HepG2 (cell line): ENCODE measurements at regions not wholly inside any gene's neighbourhood (a gene's known extent, or its start where the extent isn't known, plus 50 kb on each side); places are given as distances from the start of the nearest gene placed in this dataset.

Experiments
- ATAC-seq: fragments of 200-7000 bp; cut with Tn5 transposase; 3 replicates; pipeline ENCODE4 v1.9.1; 2020; ENCODE audit warnings: mild to moderate bottlenecking, moderate library complexity
- BruUV-seq: library from RNA; stranded (reverse); fragments of 400-500 nt; replicated peaks from 2 replicates; lab custom pipeline; 2021; lab: Mats Ljungman, UMichigan
- CTCF ChIA-PET: fragments of 300-600 bp; formaldehyde crosslinking; extraction: SDS; loops from one replicate; lab custom pipeline; 2021; ENCODE audit warnings: low total read pairs, inconsistent platforms, low intra/inter-chr PET ratio; lab: Yijun Ruan, JAX
- POLR2A ChIA-PET: fragments of 350-600 bp; sonication (Branson Sonifier 250); formaldehyde crosslinking; loops from one replicate; lab custom pipeline; 2020; ENCODE audit warnings: antibody characterized with exemption, inconsistent platforms; lab: Yijun Ruan, JAX
- DNase-seq: peaks from one replicate; pipeline ENCODE4 v3.0.0-alpha.2; 2015; ENCODE audit warnings: low spot score
- FAIRE-seq: peaks from 3 replicates; lab custom pipeline; 2011; peaks lifted over from hg19 to GRCh38; lab: Jason Lieb, UNC
- H2AFZ ChIP-seq: one replicate; pipeline ENCODE4 v1.6.1; 2011; ENCODE audit warnings: low read length, inconsistent platforms
- H3K27ac ChIP-seq: fragments of 300-600 bp; 3 replicates; pipeline ENCODE4 v1.8.0; 2011; ENCODE audit warnings: mixed run types, mild to moderate bottlenecking, mixed read lengths, low read length, inconsistent platforms; ENCODE audit not compliant: insufficient read depth; ENCODE audit errors: extremely low read length
- H3K27me3 ChIP-seq, 2 experiments: fragments of 200-600 bp in 1 of 2; 2 replicates in 1 of 2; 3 replicates in 1 of 2; pipeline versions ENCODE4 v1.6.0 to v1.8.0; 2011; ENCODE audit warnings: low read length in 2 of 2, mild to moderate bottlenecking in 2 of 2, moderate library complexity in 2 of 2, inconsistent platforms in 1 of 2; ENCODE audit not compliant: insufficient read depth in 2 of 2, control insufficient read depth in 1 of 2
- H3K36me3 ChIP-seq, 2 experiments: fragments of 200-600 bp in 1 of 2; replicated peaks in 1 of 2; 2 replicates in 1 of 2; 3 replicates in 1 of 2; pipeline versions ENCODE4 v1.5.1 to v1.8.0; 2011; ENCODE audit warnings: low read length in 2 of 2, inconsistent platforms in 1 of 2; ENCODE audit not compliant: insufficient read depth in 2 of 2, control insufficient read depth in 1 of 2
- H3K4me1 ChIP-seq: 2 replicates; pipeline ENCODE4 v1.5.1; 2012; ENCODE audit warnings: low read length, inconsistent platforms; ENCODE audit not compliant: insufficient read depth
- H3K4me2 ChIP-seq: 2 replicates; pipeline ENCODE4 v1.6.0; 2011; ENCODE audit warnings: low read depth, low read length, inconsistent platforms
- H3K4me3 ChIP-seq, 3 experiments: fragments of 200-600 bp in 1 of 3; sonication (generic), shearing (Covaris generic) in 1 of 3; replicated peaks in 1 of 3; 2 replicates each; pipeline ENCODE4 v1.5.1; 2011 to 2016; ENCODE audit warnings: low read length in 3 of 3, inconsistent platforms in 2 of 3, low read depth in 2 of 3, mild to moderate bottlenecking in 2 of 3, control low read depth in 1 of 3, mixed read lengths in 1 of 3; ENCODE audit not compliant: insufficient read depth in 1 of 3
- H3K79me2 ChIP-seq: one replicate; pipeline ENCODE4 v1.6.1; 2011; ENCODE audit warnings: low read length, inconsistent platforms; ENCODE audit not compliant: insufficient read depth
- H3K9ac ChIP-seq: 2 replicates; pipeline ENCODE4 v1.6.0; 2011; ENCODE audit warnings: mild to moderate bottlenecking, low read depth, low read length, inconsistent platforms; ENCODE audit not compliant: insufficient read depth
- H3K9me3 ChIP-seq: 2 replicates; pipeline ENCODE4 v1.5.1; 2012; ENCODE audit warnings: mild to moderate bottlenecking, low read length
- H4K20me1 ChIP-seq: 2 replicates; pipeline ENCODE4 v1.6.0; 2011; ENCODE audit warnings: inconsistent platforms, mild to moderate bottlenecking, low read length, moderate library complexity; ENCODE audit not compliant: insufficient read depth
- ESRRA ChIP-seq: sonication (generic); formaldehyde crosslinking; IDR thresholded peaks from 2 replicates; pipeline ENCODE4 v1.5.1; 2020; ENCODE audit warnings: mild to moderate bottlenecking, low read depth, missing genetic modification reagents
- KLF6 ChIP-seq: IDR thresholded peaks from 2 replicates; pipeline ENCODE4 v1.8.0; 2016; ENCODE audit warnings: missing biosample characterization, missing genetic modification reagents
- MEIS2 ChIP-seq: sonication (generic); formaldehyde crosslinking; IDR thresholded peaks from 2 replicates; pipeline ENCODE4 v1.9.0; 2021; ENCODE audit warnings: mild to moderate bottlenecking, missing genetic modification reagents
- NR2C2 ChIP-seq: sonication (generic); formaldehyde crosslinking; IDR thresholded peaks from 2 replicates; pipeline ENCODE4 v1.4.0; 2020; ENCODE audit warnings: missing genetic modification reagents, mild to moderate bottlenecking, moderate library complexity, borderline replicate concordance
- PITX1 ChIP-seq: sonication (generic); formaldehyde crosslinking; IDR thresholded peaks from 2 replicates; pipeline ENCODE4 v1.5.1; 2020; ENCODE audit warnings: mild to moderate bottlenecking, missing genetic modification reagents
- ZBTB39 ChIP-seq: sonication (generic); formaldehyde crosslinking; IDR thresholded peaks from 2 replicates; pipeline ENCODE4 v1.5.0; 2020; ENCODE audit warnings: missing genetic modification reagents
- ZNF350 ChIP-seq: sonication (generic); formaldehyde crosslinking; IDR thresholded peaks from 2 replicates; pipeline ENCODE4 v1.4.0; 2020; ENCODE audit warnings: mild to moderate bottlenecking, low read depth, missing genetic modification reagents, borderline replicate concordance
- ZNF816 ChIP-seq: sonication (generic); formaldehyde crosslinking; IDR thresholded peaks from 2 replicates; pipeline ENCODE4 v1.8.0; 2022; ENCODE audit warnings: missing genetic modification reagents, mild to moderate bottlenecking, borderline replicate concordance
- ZSCAN21 ChIP-seq: sonication (generic); formaldehyde crosslinking; IDR thresholded peaks from 2 replicates; pipeline ENCODE4 v1.8.0; 2022; ENCODE audit warnings: mild to moderate bottlenecking, missing genetic modification reagents, moderate library complexity, borderline replicate concordance
- WGBS: methylation state at CpG from one replicate; pipeline ENCODE4 v1.1.6; 2017; ENCODE audit warnings: low lambda C conversion rate; 5-methylcytosine and 5-hydroxymethylcytosine counted together
- in situ Hi-C: cut with HindIII; loops from 2 replicates; pipeline ENCODE4 v1.10.0; 2017; ENCODE audit warnings: low pct_unique_long_range_greater_than_20kb; ENCODE audit not compliant: extremely low pct_ligation_motif_present
- intact Hi-C: fragments of 100-400 bp; cut with micrococcal nuclease; formaldehyde crosslinking; loops from one replicate; pipeline ENCODE4 v1.10.0; 2022; ENCODE audit not compliant: unreplicated experiment
- TF ChIP-seq, protein P1 (sequence below): sonication (generic); formaldehyde crosslinking; IDR thresholded peaks from 2 replicates; pipeline ENCODE4; 2020; ENCODE audit warnings: missing genetic modification reagents, mild to moderate bottlenecking, borderline replicate concordance

DNA sequence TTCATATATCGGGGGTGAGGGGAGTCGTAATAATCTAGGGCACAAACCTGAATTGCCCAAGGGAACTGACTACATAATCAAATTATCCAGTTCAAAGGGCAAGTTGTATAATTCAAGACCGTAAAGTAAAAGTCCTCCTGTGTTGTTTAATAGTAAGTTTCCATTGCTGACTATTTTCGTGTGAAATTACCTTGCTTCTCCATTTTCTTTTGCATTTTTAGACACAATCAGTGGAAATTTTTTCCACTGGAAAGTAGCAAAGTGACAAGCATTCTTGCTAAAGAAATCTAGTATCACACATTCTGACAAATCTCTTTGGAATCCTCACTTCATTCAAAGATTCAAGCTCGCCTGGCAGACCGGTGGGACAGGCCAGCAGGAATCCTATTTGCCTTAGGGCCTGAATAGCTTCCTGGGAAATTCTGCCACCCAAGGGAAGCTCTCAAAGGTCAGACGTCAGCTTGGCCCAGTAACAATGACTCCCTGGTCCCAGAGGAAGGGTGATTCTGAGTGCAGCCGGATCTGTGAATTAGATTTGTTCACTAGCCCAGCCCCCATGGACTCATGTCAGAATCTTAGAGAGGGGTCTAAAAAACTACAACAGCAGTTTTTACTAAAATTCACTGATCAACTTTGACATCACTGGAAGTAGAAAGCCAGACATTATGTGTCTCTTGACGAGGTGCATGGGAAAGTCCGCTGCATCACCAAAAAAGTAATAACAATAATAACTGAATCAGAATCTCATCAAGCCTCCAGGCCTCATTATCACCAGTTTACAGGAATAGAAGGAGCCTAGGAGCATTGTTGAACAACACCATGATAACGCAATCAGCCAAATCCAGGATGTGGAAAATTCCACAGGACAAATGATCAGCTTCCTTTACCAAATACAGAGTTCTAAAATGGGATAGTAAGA is 161.0 kb downstream of the SKIDA1 start (continued):
- TF ChIP-seq NR2C2 (CRISPR knock-in tag) (peak; percentile 35; the same call in 1 of the 2 replicates), MEIS2 (CRISPR knock-in tag) (0 out of 2 replicates have a peak, but pooled peaks have one; percentile 21), ZBTB39 (no peak)

DNA sequence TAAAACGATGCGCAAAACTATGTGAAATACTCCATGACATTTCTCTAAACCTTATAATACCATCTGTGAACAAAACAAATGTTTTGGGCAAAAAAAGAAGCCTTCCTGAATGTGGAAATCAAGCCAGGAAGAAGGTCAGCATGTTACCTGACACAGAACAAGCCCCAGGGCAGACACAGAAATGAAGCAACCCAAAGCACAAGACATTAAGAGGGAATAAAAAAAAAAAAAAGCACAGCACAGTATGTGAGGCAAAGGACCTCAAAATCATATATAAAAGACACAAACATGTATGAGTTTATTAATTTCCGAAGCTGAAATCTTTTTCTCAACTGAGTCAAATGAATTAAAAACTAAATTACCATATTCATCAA is 161.8 kb downstream of the SKIDA1 start:
- H3K4me1 ChIP-seq, result peaks cover 28% of the 10 kb centered on the region
- no peak overlapping the region for H2AFZ ChIP-seq
- DNase-seq (no peak), FAIRE-seq (no peak), ATAC-seq (no peak)
- H3K27me3 ChIP-seq, result no peaks in the 10 kb centered on the region; a peak in 1 of 5 replicates
- no peaks in the 10 kb centered on the region for H3K36me3 ChIP-seq
- BruUV-seq, result no TSS peak
- H3K9me3 ChIP-seq, result no peaks in the 10 kb centered on the region
- H3K9ac ChIP-seq, result no peak overlapping the region
- no peaks in the 10 kb centered on the region for H3K79me2 ChIP-seq
- intact Hi-C loops (no loop called here), in situ Hi-C loops (no loop called here)
- H3K4me3 ChIP-seq, result peak overlapping the region in 2 of 3 experiments; percentile 9 to 42; a peak in 3 of 6 replicates
- no peaks in the 10 kb centered on the region for H4K20me1 ChIP-seq
- no peak overlapping the region for H3K27ac ChIP-seq
- 65% methylated on average over 3 of the region's 3 CpGs for WGBS
- peak overlapping the region; percentile 57 for H3K4me2 ChIP-seq
- ChIA-PET CTCF (no interaction called here), POLR2A (interaction anchor here (0.6 kb wide), 1 partner anchor 20 kb away, joined by 3 read pairs; no protein-coding TSS in a partner anchor)
- no peak for TF ChIP-seq ZNF350 (CRISPR knock-in tag)
- TF ChIP-seq KLF6 (CRISPR knock-in tag), result no peak
- TF ChIP-seq ZSCAN21 (CRISPR knock-in tag), result no peak
- TF ChIP-seq ZNF816, result no peak
- TF ChIP-seq PITX1 (CRISPR knock-in tag), result no peak
- no peak for TF ChIP-seq ESRRA
- TF ChIP-seq, protein P1, sequence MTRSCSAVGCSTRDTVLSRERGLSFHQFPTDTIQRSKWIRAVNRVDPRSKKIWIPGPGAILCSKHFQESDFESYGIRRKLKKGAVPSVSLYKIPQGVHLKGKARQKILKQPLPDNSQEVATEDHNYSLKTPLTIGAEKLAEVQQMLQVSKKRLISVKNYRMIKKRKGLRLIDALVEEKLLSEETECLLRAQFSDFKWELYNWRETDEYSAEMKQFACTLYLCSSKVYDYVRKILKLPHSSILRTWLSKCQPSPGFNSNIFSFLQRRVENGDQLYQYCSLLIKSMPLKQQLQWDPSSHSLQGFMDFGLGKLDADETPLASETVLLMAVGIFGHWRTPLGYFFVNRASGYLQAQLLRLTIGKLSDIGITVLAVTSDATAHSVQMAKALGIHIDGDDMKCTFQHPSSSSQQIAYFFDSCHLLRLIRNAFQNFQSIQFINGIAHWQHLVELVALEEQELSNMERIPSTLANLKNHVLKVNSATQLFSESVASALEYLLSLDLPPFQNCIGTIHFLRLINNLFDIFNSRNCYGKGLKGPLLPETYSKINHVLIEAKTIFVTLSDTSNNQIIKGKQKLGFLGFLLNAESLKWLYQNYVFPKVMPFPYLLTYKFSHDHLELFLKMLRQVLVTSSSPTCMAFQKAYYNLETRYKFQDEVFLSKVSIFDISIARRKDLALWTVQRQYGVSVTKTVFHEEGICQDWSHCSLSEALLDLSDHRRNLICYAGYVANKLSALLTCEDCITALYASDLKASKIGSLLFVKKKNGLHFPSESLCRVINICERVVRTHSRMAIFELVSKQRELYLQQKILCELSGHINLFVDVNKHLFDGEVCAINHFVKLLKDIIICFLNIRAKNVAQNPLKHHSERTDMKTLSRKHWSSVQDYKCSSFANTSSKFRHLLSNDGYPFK (CRISPR knock-in tag), result no peak
